GM11168 (cell line): ENCODE measurements at regions not wholly inside any gene's neighbourhood (a gene's known extent, or its start where the extent isn't known, plus 50 kb on each side); places are given as distances from the start of the nearest gene placed in this dataset.
"Not testable (repeated sequence)": the region's sequence is repeated elsewhere in the genome, so short reads cannot be mapped to it uniquely, and the experiment has no call there.

Source experiments
- in situ Hi-C: fragments of 300-500 bp; cut with MboI; formaldehyde crosslinking; loops from one replicate; pipeline ENCODE4 v1.12.0; 2022; ENCODE audit warnings: low sequenced_read_pairs; ENCODE audit not compliant: unreplicated experiment

DNA sequence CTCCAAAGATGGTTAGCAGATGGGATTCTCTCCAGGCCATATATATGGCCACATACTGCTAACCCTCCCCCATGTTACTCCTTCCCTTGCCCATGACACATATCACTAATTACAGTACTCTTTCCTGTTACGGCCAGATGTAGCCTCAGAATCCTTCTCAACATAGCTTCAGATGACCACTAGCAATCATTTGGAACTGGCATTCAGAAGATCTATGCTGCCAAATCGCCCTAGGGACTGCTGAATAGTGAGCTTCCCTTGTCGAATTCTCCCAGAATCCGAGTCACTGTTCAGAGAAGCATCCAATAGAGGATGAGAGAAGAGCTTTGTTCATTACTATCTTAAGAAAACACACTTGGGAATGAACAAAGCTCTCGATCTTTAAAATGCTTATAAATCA, 121.2 kb upstream of the TANK start:
- in situ Hi-C loops: no loop called here

DNA sequence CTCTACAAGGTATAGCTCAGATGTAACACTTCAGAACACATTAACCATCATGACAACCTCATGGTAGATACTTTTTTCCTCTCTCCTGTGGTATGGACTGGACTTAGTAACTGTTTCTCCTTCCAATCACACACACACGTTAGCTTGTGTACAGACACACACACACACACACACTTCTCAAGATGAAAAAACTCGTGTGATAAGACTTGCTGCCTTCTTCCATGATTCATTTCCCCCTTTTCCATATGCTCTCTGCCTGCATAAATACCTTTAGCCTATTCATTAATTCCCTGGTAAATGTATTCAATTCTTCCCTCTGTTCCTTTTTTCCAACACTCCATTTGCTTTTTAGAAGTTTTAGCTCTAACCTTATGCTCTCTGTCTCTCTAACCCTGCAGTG, 118.9 kb upstream of the TANK start:
- in situ Hi-C loops: no loop called here

DNA sequence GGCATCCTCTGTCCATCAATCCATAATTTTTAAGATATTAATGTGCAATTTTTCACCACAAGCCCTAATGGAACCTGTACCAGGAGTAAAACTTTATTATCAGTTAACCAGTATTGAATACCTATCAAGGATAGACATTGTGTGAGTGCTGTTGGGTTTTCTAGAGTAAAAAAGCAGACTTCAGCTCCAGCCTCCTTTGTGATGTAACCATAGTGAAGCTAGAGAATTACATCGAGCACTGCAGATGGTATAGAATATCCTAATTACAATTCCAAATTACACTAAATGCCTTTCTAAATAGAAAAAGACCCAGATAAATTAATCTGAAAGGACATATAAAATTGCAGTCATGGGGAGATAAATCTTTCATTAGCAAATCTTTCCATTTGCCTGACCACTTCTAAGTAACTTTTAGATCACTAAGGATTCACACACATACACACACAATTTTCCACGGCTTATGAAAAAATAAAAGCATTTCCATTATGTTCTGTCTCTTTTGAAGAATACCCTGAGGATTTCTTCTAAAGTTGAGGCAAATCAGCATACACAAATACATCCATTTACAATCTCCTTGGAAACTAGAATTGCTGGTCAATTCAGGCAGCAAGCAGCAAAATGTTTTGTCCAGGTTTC, 117.1 kb upstream of the TANK start:
- in situ Hi-C loops: no loop called here

DNA sequence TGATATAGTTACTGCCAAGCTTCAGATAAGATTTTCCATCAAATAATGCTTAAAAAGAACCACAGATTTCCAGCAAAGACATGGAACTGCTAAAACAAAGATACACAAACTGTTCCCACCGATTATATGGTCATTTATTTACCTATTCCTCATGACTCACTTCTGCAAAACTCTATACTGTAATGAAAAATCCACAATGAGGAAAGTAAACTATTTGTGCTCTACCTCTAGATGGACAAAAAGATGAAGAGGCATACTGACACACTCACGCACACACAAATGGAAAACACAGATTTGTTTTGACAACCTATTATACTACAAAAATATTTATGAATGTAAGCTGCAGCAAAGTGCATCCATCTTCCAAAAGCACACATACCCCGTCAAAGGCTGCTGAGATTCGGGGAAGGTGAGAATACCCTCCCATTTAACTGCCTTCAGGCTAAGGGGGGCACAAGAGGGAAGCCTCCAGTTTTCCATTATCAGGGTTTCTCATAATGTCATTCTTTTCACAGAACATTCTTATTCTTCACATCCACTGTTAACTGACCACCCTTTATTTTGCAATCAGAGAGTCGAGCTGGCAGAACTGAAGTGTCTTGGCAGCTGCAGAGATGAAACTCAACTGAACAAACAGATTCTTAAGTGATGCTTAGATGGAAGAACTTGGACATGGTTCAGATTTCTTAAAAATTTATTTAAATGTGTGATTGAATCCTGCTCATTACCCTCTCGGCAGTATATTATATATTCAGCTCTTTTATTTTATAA, 115.9 kb upstream of the TANK start:
- in situ Hi-C loops: no loop called here

DNA sequence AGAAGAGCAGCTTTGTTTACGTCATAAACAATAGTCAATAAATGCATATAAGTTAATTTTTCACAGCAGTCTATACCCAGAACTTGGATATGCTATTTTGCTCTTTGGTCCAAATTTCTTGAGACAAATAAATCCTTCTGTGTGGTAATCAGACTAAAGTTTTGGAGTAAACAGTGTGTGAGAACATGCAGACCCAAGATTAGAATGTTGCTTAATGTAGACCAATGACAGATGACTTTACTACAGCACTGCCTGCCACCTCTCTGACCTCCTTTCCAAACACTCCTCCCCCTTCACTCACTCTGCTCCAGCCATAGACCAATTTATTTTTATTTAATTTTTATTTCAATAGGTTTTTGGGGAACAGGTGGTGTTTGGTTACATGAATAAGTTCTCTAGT, 115.3 kb upstream of the TANK start:
- in situ Hi-C loops: no loop called here

DNA sequence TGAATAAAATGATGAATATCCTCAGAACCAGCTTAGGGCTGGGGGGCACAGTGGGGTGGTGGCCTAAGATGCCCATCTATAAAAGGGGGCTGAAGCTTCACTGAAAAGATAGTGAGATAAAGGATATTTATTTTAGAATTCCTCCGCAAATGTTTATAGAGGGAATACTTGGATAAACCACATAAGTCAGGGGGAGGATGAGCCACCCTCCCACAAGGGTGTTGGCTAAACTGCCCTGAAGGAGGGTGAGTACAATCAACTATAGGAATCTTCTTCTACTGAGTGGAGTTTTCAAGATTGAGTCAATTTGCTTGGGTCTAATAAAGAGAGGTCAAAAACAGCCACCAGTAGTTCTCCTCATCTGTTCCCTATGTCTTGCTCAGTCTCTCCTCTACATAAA, 114.5 kb upstream of the TANK start:
- in situ Hi-C loops: no loop called here

DNA sequence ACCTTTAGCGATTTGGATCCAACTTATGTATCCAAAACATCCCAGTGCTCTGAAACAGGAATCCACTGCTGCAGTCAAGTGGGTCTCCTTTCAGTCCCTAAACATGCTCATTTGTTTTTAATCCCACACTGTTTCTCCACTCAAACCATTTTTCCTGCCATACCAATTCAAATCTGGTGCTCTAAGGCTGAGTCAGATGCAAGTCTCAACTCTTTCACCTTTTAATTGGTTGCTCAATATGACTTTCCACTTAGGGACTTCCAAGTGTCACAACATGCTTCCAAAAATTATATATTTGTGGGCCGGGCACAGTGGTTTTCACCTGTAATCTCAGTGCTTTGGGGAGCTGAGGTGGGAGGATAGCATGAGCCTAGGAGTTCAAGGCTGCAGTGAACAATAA, 113.4 kb upstream of the TANK start:
- in situ Hi-C loops: no loop called here

DNA sequence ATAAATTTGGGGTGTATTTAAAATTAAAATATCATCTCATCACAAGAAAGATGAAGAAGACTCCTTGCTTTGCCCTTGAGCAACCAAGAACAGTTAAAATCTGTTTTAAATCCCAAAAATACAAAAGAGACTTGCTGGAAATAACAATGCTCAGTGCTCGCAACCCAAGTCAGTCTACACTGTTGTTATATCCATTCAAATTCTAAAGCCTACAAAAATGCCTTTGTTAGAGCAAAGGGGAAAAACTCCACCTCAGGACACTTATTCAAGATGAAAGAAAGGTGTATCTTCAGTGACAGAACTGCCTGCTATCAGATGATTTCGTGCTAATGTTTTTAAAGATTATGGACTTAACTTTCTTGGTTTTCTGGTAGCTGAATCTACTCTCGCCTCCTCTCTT, 111.9 kb upstream of the TANK start:
- in situ Hi-C loops: no loop called here

DNA sequence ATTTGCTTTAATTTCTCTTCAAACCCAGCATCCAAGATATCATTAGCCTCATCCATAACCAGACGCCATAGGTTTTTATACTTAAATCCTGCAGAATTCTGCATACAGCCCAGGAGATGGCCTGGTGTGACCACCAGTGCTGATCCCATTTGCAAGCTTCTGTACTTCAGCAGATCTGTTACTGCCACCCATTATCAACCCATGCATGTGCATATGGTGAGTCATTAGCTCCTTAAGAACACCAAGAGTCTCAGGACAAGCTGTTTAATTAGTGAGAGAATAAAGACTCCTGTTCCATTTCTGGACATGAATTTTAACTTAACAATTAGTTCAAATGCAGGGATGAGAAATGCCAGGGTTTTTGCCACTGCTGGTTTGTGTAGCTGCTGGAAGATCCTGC, 110.7 kb upstream of the TANK start:
- in situ Hi-C loops: no loop called here

DNA sequence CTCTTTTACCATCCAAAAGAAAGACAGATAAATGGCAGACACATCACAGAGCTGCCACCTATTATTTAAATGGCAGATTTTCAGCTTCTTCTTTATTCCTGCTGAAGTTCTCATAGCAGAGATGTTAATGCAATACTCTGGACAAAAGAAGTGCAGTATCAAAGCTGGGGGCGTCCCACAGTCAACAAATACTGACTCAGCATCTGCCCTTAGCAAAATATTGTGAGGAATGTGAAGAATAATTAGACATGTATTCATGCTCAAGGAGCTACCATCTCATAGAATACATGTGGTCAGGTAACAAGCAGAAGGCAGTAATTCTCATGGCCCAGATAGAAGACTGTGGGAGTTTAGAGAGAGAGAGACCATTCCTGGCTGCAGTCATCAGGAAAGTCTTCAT, 108.0 kb upstream of the TANK start:
- in situ Hi-C loops: no loop called here

DNA sequence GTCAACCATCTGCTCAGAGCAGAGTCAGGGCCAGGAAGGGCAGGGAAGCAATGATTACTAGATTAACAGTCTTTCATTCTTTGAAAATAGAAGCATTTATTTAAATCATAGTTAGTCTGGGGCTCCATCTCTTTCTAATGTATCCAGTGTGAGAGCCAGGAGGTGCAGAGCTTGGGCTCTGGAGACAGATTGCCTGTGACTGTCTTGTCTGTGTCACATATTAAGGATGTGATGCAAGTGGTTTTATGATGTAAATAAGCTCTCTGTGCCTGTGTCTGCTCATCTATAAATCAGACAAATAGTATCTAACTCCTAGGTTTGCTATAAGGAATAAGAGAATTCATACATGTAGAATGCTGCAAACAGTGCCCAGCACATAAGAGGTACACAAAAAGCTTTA, 104.9 kb upstream of the TANK start:
- in situ Hi-C loops: no loop called here

DNA sequence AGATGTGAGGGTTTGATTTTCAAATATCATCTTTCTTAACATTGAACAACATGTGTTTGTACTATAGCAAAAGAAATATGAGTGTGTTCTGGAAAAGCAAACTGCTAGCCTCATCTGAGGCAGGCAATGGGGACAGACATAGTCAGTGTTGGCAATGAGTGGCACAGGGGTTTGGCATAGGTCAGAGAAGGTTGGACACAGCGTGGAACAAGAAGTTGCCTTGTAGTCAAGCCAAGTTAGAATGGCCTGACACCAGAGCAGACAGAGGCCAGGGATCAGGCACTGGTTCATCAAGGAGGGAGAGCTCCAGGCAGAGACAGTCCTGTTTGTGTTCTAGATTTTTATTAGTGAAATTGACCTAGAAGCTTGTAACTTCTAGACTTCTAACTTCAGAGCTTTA, 100.8 kb upstream of the TANK start:
- in situ Hi-C loops: no loop called here

DNA sequence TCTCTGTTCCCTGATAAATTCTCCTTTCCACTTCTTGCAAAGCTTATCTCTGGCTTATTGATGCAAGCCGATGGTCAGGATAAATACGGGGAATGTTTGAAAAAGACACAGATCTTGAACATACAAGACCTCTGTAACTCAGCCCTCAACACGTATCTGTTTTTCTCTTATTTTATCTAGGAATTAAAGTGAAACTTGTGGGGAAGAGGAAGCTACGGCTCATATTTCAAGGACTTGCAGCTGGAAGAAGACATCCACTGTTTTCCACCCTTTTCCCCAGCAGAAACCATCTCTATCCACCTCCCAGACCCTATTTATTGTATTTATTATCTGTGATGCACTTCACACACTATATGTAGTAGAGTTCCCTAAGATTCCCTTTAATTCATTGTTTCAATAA, 98.4 kb upstream of the TANK start:
- in situ Hi-C loops: no loop called here

DNA sequence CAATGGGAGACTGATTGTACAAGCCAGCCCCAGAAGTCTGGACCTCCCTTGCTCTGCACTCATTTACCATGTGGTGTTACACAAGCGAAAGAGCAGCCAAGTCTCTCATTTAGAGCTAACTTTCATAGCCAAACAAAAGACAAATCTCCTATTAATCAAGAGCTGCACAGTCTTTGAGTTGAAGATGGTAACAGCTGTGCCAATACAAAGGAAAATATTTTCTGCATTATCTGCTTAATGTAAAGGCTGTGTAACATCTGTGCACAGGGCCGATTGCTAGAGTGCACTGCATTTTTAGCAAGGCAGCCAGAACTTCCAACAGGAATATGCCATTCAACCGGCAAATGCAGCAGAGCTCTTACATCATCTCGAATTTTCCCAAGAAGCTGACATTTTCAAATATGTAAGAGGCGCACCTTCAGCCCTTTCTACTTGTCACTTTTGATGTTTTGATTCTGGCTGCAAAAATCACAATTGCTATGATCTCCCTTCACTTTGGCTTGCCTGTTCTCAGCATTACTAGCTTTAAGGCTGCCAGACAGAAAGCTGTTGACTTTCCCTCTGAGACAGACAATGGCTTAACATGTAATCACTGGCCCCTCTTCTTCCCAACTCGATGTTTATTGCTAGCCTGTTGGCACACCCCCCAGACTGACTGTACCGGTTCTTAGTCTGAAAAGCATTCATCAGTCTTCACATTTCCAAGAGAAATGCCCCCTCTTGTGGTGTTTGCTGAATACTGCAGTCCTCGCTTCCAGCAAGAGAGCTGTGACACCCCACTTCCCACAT, 96.9 kb upstream of the TANK start:
- in situ Hi-C loops: no loop called here

DNA sequence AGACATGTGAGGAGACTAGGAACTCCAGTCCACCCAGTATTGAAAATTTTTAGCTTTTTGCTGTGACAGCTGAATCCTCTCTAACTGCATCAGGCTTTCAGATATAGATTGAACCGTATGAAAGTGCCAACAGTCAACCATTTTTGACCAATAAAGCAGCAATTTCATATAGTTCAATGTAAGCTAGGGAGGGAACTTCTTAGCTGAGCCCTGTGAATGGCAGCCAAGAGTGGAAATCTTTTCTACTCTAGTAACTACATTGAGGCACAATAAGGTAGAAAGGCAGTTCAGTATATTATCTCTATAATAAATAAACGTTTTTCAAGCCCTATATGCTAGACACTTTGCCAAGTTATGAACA, 96.3 kb upstream of the TANK start:
- in situ Hi-C loops: no loop called here

DNA sequence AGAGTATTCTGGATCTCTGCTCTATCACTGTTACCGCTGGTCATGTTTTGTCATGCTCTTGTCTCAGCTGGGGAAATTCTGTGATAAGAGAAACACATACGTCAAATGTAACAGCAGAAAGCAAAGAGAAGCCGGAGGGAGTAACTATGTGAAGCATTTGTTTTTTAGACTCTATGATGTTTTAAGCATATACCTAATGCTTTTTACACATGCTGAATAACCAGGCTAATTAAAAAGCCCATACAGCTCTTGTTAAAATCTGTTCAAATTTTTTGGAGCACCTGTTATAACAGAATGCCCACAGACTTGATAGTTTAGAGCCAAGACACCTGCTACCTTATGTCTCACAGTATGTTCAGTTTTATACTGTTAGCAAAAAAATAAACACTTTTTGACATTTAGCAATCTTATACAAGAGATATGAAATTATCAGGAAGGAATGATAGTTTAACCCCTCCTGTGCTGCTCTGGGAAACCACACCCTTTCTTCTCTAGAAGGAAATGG, 92.3 kb upstream of the TANK start:
- in situ Hi-C loops: no loop called here

DNA sequence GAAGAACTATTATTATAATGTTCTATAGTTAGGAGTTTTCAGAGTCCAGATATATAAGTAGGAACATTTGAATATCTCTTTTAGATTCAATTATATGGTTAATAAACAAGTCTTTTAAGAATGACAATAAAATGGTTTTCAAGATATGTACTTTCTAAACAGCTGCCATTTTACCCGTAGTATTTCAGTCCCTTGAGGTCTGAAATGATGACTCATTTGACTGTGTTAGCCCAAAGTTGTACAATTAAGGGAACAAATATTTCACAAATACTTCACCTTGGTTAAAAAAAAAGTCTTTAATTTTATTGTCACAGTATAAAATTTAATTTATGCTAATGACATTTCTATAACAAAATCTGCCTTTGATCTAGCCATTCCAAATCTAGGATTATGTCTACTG, 91.6 kb upstream of the TANK start:
- in situ Hi-C loops: no loop called here

DNA sequence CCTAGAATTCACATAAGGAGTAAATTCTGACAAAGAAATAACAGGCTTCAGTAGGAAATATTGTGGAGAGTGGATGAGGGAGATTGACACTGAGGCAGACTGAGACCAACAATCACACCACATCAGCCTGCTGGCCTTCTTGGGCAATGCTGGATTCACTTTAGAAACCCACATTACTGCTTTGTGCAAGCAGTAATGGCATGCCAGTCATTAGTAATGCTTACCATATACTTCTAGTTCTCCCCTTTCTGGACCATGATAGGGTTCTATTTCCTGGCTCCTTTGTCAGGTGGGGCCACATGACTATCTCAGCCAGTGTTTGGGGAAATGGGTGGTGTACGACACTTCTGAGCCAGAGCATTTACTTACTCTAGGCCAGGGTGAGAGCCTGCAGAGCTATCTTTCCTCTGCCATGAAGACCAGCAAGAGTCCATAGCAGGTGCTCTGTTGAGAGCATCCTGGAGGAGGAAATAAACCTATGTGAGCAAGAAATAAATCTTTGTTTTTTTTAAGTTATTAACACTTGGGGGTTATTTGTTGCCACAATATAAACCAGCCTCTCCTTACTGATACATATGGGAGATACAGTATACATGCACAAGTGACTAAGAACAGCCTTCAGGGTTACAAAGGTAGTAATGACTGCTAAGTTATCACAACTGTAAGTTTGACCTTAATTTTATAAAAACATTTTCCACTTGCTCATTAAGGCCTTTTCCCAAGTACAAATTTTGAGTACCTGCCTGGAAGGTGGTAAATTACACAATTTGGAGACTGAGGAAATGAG, 89.3 kb upstream of the TANK start:
- in situ Hi-C loops: no loop called here

DNA sequence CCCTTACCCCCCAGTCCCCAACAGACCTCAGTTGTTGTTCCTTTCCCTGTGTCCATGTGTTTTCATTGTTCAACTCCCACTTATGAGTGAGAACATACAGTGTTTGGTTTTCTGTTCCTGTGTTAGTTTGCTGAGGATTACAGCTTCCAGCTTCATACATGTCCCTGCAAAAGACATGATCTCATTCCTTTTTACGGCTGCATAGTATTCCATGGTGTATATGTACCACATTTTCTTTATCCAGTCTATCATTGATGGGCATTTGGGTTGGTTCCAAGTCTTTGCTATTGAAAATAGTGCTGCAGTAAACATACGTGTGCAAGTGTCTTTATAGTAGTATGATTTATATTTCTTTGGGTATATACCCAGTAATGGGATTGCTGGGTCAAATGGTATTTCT, 87.8 kb upstream of the TANK start:
- in situ Hi-C loops: not testable (repeated sequence)

DNA sequence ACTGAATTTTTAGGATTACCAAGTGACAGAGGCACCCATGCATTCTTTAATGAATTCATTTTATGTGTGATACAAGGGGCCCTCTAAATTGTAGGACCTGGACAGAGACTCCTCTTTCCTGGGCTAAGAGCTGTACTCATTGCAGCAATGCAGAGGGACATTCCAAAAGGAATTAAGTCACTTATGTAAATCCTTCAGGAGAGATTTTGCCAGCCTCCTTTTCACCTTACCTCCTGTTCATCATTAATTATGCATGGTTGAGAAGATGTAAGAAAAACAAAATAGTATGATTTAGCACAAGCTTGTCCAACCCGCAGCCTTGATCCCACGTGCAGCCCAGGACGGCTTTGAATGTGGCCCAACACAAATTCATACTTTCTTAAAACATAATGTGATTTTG, 84.5 kb upstream of the TANK start:
- in situ Hi-C loops: no loop called here

DNA sequence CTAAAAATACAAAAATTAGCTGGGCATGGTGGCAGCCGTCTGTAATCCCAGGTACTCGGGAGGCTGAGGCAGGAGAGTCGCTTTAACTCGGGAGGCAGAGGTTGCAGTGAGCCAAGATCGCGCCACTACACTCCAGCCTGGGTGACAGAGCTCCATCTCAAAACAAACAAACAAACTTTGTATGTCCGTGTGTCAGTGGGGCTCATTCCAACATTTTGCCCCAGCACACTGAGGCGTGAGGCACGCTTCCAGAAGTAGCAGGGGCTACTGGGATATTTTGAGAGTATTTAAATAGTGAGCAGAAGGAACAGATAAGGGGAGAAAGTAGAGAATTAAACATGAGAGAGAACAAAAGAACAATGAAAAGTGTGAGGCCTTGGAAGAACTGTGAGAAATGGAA, 83.3 kb upstream of the TANK start:
- in situ Hi-C loops: no loop called here
